KMS-11 (cell line): ENCODE measurements at regions not wholly inside any gene's neighbourhood (a gene's known extent, or its start where the extent isn't known, plus 50 kb on each side); places are given as distances from the start of the nearest gene placed in this dataset.

Experiments
- H2AFZ ChIP-seq: fragments of 200-600 bp; sonication (generic); 2 replicates; pipeline ENCODE4 v1.6.1; 2016; ENCODE audit warnings: antibody characterized with exemption, mixed run types, low read depth
- H3K27ac ChIP-seq: fragments of 200-600 bp; sonication (generic); 2 replicates; pipeline ENCODE4 v1.6.1; 2016; ENCODE audit warnings: mild to moderate bottlenecking, mixed run types
- H3K27me3 ChIP-seq: fragments of 200-600 bp; sonication (generic); 2 replicates; pipeline ENCODE4 v1.6.1; 2017; ENCODE audit warnings: mild to moderate bottlenecking, low read depth, mixed run types, moderate library complexity; ENCODE audit not compliant: insufficient read depth
- H3K36me3 ChIP-seq: fragments of 200-600 bp; sonication (generic); 2 replicates; pipeline ENCODE4 v1.6.1; 2017; ENCODE audit warnings: mild to moderate bottlenecking, mixed run types; ENCODE audit not compliant: insufficient read depth
- H3K4me1 ChIP-seq: fragments of 200-600 bp; sonication (generic); 2 replicates; pipeline ENCODE4 v1.6.1; 2016; ENCODE audit warnings: mild to moderate bottlenecking, low read depth, mixed run types; ENCODE audit not compliant: poor library complexity, severe bottlenecking
- H3K4me2 ChIP-seq: fragments of 200-600 bp; sonication (generic); 2 replicates; pipeline ENCODE4 v1.7.0; 2016; ENCODE audit warnings: mild to moderate bottlenecking, mixed run types
- H3K4me3 ChIP-seq: fragments of 200-600 bp; sonication (generic); IDR thresholded peaks from 2 replicates; pipeline ENCODE4 v1.6.1; 2017; ENCODE audit warnings: low read depth, low read length, mixed read lengths; ENCODE audit not compliant: insufficient read depth
- H3K79me2 ChIP-seq: fragments of 200-600 bp; sonication (generic); 2 replicates; pipeline ENCODE4 v1.6.1; 2016; ENCODE audit warnings: low read depth, mixed run types; ENCODE audit not compliant: insufficient read depth
- H3K9ac ChIP-seq: fragments of 200-600 bp; sonication (generic); 2 replicates; pipeline ENCODE4 v1.6.1; 2016; ENCODE audit warnings: mild to moderate bottlenecking, mixed run types
- H4K20me1 ChIP-seq: fragments of 200-600 bp; sonication (generic); 2 replicates; pipeline ENCODE4 v1.6.1; 2016; ENCODE audit warnings: mild to moderate bottlenecking, mixed run types; ENCODE audit not compliant: insufficient read depth
- CTCF ChIP-seq: fragments of 200-600 bp; sonication (generic); conservative IDR thresholded peaks from 2 replicates; pipeline ENCODE4 v1.6.1; 2017; ENCODE audit warnings: low read depth, mild to moderate bottlenecking, antibody characterized with exemption, low read length, moderate library complexity, mixed read lengths

- no peak overlapping the region for H3K4me2 ChIP-seq
- H3K27me3 ChIP-seq, result no peaks in the 10 kb centered on the region
- no peaks in the 10 kb centered on the region for H4K20me1 ChIP-seq
- H3K27ac ChIP-seq, result no peak overlapping the region
- no peak overlapping the region for H3K4me3 ChIP-seq
- H3K4me1 ChIP-seq, result no peaks in the 10 kb centered on the region
- no peaks in the 10 kb centered on the region for H3K79me2 ChIP-seq
- H2AFZ ChIP-seq, result no peak overlapping the region
- H3K9ac ChIP-seq, result no peak overlapping the region
- no peak for TF ChIP-seq CTCF
- no peaks in the 10 kb centered on the region for H3K36me3 ChIP-seq
These were observed 192.1 kb downstream of the SETD4 start for GRCh38 chr21:35868005-35868868.

- no peak for TF ChIP-seq CTCF
- no peak overlapping the region for H2AFZ ChIP-seq
- H3K4me2 ChIP-seq, result no peak overlapping the region
- no peak overlapping the region for H3K4me3 ChIP-seq
- H3K27ac ChIP-seq, result no peak overlapping the region
- H3K4me1 ChIP-seq, result no peaks in the 10 kb centered on the region
- H4K20me1 ChIP-seq, result no peaks in the 10 kb centered on the region
- no peak overlapping the region for H3K9ac ChIP-seq
- no peaks in the 10 kb centered on the region for H3K27me3 ChIP-seq
- no peaks in the 10 kb centered on the region for H3K79me2 ChIP-seq
- no peaks in the 10 kb centered on the region for H3K36me3 ChIP-seq
These were observed 196.3 kb downstream of the SETD4 start for GRCh38 chr21:35864039-35864438.

- no peaks in the 10 kb centered on the region for H3K4me1 ChIP-seq
- H3K4me2 ChIP-seq, result no peak overlapping the region
- no peak overlapping the region for H3K27ac ChIP-seq
- no peaks in the 10 kb centered on the region for H4K20me1 ChIP-seq
- no peaks in the 10 kb centered on the region for H3K79me2 ChIP-seq
- H3K27me3 ChIP-seq, result no peaks in the 10 kb centered on the region
- no peaks in the 10 kb centered on the region for H3K36me3 ChIP-seq
- no peak for TF ChIP-seq CTCF
- no peak overlapping the region for H3K4me3 ChIP-seq
- H3K9ac ChIP-seq, result no peak overlapping the region
- H2AFZ ChIP-seq, result no peak overlapping the region
These were observed 197.4 kb downstream of the SETD4 start for GRCh38 chr21:35862969-35863368.

- Histone ChIP-seq H3K27me3 (no peaks in the 10 kb centered on the region), H3K36me3 (no peaks in the 10 kb centered on the region), H3K79me2 (no peaks in the 10 kb centered on the region), H4K20me1 (no peaks in the 10 kb centered on the region), H3K27ac (no peak overlapping the region), H2AFZ (no peak overlapping the region), H3K4me3 (no peak overlapping the region), H3K4me2 (no peak overlapping the region), H3K9ac (no peak overlapping the region), H3K4me1 (no peaks in the 10 kb centered on the region)
- TF ChIP-seq CTCF, result no peak
These were observed 198.7 kb downstream of the SETD4 start for GRCh38 chr21:35861661-35862060.
